GM19397 (cell line): ENCODE measurements at regions not wholly inside any gene's neighbourhood (a gene's known extent, or its start where the extent isn't known, plus 50 kb on each side); places are given as distances from the start of the nearest gene placed in this dataset.

Source experiments
- ATAC-seq: cut with Tn5 transposase; IDR thresholded peaks from one replicate; pipeline ENCODE4 v1.9.1; 2021; ENCODE audit warnings: mild to moderate bottlenecking, moderate library complexity; ENCODE audit not compliant: unreplicated experiment

DNA sequence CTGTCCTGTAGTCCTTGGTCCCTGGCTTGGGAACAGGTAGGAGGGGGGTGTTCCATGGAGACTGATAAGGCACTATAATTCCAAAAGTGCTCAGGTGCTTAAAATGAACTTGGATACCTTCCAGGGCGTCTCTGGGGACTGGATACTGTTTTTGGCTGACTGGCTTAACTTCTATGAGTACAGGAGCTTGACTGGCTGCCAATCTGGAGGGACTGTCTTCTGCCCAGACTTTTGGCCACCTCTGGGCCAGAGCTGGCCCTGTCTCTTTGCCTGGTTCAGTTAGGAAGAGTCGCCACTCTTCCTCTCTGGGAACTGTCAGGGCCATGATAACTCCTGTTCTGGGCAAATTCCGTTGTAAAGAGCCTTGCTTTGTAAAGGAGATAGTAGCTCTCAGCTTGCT, 407.0 kb downstream of the TGFB2 start:
- no peak for ATAC-seq

DNA sequence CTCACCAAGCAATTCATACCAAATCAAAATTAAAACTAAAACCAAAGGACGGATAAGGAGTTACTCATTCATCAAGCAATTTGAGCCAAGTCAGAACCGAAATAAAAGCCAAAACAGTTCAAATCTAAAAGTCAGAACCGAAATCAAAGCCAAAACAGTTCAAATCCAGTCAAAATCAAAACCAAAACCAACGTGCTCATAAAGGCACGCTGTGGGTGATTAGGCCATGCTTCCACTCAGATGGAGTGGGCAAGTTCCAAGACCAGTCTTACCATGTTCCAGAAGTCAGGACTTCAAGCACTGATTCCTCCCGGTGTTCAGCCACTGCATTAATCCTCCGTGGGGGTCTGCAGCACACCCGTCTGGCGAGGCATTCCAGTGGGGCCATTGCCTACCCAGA, 409.3 kb downstream of the TGFB2 start:
- ATAC-seq, result no peak

DNA sequence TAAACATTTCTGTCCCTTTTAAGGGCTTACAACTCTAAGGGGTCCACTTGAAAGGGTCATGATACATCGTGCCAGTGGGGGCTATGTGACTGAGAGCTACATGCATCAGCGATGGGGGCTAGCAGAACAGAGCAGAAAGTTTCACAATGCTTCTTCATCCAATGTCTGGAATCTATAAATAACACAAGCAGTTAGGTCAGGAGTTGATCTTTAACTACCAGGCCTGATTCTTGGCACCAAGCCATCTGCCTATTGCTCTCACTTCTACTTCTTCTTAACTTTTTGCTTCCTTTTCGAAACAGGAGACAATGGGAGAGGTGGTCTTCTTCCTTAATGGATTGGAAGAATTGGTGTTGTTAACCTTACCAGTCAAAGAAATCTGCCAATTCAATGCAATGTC, 410.0 kb downstream of the TGFB2 start:
- no peak for ATAC-seq

DNA sequence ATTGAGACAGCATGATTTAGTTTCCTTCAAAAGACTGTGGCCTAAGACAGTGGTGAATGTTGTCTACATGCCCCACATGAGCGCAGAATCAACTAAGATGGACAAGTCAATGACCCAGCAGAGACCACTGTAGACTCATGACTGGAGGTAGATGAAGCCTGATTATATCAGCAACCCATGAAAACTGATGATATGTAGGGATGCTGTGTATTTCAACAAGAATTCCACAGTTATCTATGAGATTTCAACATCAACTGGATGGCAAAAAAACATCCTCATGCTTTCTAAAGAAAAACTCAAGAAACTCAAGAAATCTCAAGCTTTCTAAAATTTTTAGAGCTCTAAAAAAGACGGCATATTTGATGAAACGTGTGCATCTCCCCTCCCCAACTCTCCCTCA, 413.9 kb upstream of the LYPLAL1 start:
- ATAC-seq, result no peak

- no peak for ATAC-seq
These were observed 412.8 kb upstream of the LYPLAL1 start for GRCh38 chr1:218760601-218761570.

DNA sequence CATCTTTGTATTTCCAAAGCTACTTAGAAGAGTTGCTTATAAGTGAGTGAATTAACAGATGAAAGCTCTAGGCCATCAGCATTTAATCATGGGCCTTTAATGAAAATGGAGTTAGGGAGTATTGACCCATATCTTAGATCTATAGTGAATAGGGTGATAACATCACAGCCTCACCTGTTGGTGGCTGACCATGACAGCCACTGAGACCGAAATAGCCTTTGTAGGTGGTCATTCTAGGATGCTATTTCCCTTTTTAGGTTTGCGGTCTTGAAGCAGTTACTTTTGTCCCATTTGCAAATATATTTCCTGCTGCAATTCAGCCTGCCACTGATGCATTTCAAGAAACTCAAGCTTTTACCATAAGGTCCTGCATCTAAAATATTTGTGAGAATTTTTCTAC, 410.1 kb upstream of the LYPLAL1 start:
- ATAC-seq, result no peak

- no peak for ATAC-seq
These were observed 407.9 kb upstream of the LYPLAL1 start for GRCh38 chr1:218765753-218766152.

- ATAC-seq, result no peak
These were observed 401.7 kb upstream of the LYPLAL1 start for GRCh38 chr1:218771931-218772330.

DNA sequence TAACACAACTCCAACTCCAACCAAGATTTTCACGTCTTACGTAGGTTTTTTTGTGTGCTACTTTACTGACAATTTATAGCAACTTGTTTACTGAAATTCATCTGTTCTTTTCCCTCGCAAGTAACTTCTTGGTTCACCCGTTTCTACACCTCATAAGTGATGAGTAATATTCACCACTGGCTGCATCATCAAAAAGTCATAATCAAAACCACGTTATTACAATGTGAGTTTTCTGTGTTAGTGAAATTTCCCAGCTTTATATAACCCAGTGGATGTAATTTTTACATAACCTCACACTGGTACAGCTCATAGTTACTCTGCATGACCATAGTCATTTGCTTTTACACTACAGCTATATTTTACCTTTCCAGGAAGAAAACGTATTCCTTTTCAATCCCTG, 401.1 kb upstream of the LYPLAL1 start:
- ATAC-seq, result no peak

GRCh38 chr1:218775501-218776021, 398.1 kb upstream of the LYPLAL1 start:
- ATAC-seq, result no peak

DNA sequence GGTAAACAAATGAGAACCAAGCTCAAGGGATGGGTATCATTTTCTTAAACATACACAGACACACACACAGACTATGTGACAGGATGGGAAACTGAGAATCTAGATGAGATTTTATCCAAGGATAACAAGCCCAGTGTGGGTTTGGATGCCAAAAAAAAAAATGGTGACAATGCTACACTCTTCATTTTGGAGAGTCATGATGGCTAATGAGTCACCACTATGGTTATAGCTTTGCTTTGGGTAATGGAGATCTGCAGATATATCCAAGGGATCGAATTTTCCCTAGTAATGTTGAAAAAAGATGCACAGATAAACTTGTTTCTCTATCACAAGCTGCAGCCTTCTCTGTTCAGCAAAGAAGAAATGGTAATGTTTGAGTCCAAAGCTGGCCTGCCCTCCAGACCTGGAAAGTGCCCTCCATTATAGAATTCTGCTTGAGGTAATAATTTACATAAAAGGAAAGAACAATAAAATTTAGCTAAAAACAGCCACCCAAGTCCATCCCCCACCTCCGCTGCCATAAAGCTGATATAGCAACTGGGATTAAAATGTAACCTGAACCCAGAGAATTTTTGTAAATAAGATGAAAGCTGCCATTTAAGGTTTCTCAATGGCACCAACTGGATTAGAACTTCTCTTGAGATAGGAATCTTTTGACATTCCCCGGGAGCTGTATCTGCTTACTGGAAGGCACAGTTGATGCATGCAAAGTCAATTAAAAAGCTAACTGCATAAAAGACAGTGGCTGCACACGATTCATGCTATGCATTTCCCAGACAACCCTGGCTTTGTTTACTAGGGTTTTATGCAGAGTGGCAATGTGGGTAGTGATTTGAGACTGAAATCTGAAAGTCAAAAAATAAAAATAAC, 395.2 kb upstream of the LYPLAL1 start:
- ATAC-seq, result no peak

- no peak for ATAC-seq
These were observed 394.2 kb upstream of the LYPLAL1 start for GRCh38 chr1:218779341-218780100.

- ATAC-seq, result no peak
These were observed 390.5 kb upstream of the LYPLAL1 start for GRCh38 chr1:218783131-218783530.

DNA sequence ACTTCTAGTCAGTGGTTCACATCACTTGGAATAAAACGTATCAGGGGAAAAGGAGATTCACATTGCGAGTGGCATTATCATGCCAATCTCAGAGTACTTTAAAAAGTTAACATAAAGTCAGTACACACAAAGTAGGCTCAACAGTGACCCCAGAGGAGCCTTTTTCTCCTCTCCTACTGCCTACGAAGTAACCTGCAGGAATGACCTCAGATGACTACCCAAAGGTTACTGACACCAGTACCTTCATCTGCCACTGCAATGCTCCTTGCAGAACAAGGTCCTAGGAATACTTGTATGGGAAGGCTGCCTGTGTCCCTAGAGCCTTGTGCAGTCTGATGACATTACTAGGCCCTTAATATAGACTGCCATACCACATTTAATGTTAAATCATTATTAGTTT, 389.8 kb upstream of the LYPLAL1 start:
- no peak for ATAC-seq

DNA sequence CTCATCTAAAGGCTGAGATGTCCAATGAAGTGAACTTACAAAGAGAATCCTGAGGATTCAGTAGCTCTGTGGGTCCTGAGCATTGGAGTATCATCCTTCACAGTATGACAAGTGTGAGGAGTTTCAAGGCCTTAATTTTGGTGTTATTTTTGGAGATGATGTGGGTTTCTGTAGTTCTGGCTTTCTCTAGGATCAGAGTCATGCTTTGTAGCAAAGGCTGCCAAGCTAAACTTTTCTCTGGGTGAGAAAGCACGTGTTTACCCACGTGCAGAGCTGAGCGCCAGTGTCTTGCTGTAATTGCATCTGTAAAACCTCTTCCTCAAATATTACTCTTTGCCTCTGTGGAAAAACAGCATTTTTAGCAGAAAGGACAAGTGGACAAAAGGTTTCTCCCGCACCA, 387.8 kb upstream of the LYPLAL1 start:
- no peak for ATAC-seq

GRCh38 chr1:218787826-218788225, 385.9 kb upstream of the LYPLAL1 start:
- no peak for ATAC-seq

GRCh38 chr1:218796773-218797172, 376.9 kb upstream of the LYPLAL1 start:
- no peak for ATAC-seq

DNA sequence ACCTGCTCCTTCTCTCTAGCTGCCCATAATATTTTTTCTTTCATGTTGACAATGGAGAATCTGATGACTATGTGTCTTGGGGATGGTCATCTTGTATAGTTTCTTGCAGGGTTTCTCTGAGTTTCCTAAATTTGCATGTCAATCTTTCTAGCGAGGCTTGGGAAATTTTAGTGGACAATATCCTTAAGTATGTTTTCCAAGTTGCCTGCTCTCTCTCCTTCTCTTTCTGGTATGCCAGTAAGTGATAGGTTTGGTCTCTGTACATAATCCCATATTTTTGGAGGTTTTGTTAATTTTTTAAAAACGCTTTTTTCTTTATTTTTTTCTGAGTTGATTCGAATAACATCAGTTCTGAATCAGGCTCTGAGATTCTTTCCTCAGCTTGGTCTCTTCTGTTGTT, 370.9 kb upstream of the LYPLAL1 start:
- ATAC-seq, result no peak

GRCh38 chr1:218803351-218803997, 370.2 kb upstream of the LYPLAL1 start:
- no peak for ATAC-seq

DNA sequence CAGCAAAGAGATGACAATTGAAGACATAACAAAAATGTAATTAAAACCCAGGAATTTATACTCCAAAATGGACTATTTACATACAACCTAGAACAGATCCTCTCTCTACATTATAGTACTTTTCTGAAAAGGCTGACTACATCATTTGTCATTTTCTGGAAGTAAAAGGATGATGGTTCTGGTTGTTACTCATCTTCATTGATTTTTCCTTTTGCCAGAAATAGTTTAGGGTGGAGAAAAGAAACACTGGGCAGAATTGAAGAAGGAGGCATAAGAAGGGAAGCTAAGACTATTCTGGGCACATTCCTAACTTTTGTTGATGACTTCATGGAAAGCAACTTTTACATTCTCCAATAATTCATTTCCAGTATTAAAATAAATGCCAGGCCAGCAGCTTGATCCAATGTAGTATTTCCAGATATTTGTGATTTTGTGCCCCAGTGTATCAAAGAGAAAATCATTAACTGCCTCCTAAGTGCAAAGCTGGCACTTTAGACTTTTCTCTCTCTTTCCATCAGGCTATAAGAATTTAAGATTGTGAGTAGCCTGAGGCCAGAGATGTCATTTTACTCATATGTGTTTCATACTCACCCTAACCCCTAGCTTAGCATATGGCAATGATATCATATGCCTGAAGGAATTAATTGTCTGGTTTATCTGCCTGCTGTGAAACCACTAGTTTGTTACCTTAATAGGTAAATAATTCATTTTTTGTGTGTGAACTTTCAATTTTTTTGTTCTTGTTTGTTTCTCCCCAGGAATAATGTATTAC, 369.5 kb upstream of the LYPLAL1 start:
- ATAC-seq, result no peak
